ENCODE measurements at regions not wholly inside any gene's neighbourhood (a gene's known extent, or its start where the extent isn't known, plus 50 kb on each side); places are given as distances from the start of the nearest gene placed in this dataset.

DNA sequence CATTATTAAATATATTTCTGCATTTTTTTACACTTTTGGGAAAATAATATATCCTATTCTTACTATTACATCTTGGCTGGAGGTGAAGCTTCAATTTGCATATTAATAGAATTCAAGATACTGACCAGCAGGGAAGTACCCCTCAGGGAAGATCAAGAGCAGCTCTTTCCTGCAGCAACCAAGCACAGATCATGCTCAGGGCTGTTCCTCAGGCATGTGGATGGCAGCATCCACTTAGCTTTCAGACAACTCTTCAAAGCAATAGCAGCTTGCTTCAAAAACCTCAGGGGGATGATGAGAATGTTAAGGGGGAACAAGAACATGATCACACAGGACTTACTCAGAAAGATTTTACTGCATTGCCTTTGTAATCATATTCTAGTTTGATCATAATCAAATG lies 731.8 kb downstream of the SEMA5A start:
- TF ChIP-seq ZFP30 (CRISPR knock-in tag; IDR thresholded peaks at IDR 0.05) (no peak), BACH2 (CRISPR knock-in tag; IDR thresholded peaks at IDR 0.05; ENCODE audit: borderline replicate concordance) (no peak), CSRNP3 (CRISPR knock-in tag; IDR thresholded peaks at IDR 0.05) (no peak), ZNF565 (CRISPR knock-in tag; conservative IDR thresholded peaks at IDR 0.05; ENCODE audit: low read depth) (no peak), CSDC2 (CRISPR knock-in tag; IDR thresholded peaks at IDR 0.05) (no peak), ISL1 (CRISPR knock-in tag; IDR thresholded peaks at IDR 0.05) (no peak), PATZ1 (CRISPR knock-in tag; IDR thresholded peaks at IDR 0.05; ENCODE audit: borderline replicate concordance) (no peak), ZFP3 (CRISPR knock-in tag; IDR thresholded peaks at IDR 0.05) (no peak), PPARA (CRISPR knock-in tag; IDR thresholded peaks at IDR 0.05; ENCODE audit: borderline replicate concordance) (no peak), ARNTL (CRISPR knock-in tag; IDR thresholded peaks at IDR 0.05; ENCODE audit: borderline replicate concordance, low read depth) (no peak), RARB (CRISPR knock-in tag; IDR thresholded peaks at IDR 0.05) (no peak)
- TF ChIP-seq, protein P1, sequence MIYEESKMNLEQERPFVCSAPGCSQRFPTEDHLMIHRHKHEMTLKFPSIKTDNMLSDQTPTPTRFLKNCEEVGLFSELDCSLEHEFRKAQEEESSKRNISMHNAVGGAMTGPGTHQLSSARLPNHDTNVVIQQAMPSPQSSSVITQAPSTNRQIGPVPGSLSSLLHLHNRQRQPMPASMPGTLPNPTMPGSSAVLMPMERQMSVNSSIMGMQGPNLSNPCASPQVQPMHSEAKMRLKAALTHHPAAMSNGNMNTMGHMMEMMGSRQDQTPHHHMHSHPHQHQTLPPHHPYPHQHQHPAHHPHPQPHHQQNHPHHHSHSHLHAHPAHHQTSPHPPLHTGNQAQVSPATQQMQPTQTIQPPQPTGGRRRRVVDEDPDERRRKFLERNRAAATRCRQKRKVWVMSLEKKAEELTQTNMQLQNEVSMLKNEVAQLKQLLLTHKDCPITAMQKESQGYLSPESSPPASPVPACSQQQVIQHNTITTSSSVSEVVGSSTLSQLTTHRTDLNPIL (CRISPR knock-in tag; IDR thresholded peaks at IDR 0.05; ENCODE audit: low read depth) = no peak
- TF ChIP-seq, protein P2, sequence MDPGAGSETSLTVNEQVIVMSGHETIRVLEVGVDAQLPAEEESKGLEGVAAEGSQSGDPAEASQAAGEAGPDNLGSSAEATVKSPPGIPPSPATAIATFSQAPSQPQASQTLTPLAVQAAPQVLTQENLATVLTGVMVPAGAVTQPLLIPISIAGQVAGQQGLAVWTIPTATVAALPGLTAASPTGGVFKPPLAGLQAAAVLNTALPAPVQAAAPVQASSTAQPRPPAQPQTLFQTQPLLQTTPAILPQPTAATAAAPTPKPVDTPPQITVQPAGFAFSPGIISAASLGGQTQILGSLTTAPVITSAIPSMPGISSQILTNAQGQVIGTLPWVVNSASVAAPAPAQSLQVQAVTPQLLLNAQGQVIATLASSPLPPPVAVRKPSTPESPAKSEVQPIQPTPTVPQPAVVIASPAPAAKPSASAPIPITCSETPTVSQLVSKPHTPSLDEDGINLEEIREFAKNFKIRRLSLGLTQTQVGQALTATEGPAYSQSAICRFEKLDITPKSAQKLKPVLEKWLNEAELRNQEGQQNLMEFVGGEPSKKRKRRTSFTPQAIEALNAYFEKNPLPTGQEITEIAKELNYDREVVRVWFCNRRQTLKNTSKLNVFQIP (CRISPR knock-in tag; IDR thresholded peaks at IDR 0.05; ENCODE audit: borderline replicate concordance, low read depth) = no peak

All from SK-N-SH treated with all-trans-retinoic acid at 6 μM for 48 hours (cell line).